Mucosa of descending colon (tissue), 3 donors: ENCODE measurements at regions not wholly inside any gene's neighbourhood (a gene's known extent, or its start where the extent isn't known, plus 50 kb on each side); places are given as distances from the start of the nearest gene placed in this dataset.

Experiments used
- ATAC-seq: fragments of 200-7000 bp; cut with Tn5 transposase; one replicate; pipeline ENCODE4 v1.9.1; 2020; ENCODE audit warnings: mild to moderate bottlenecking, moderate library complexity
- DNase-seq, 3 donors: peaks; one replicate each; pipeline ENCODE4 v3.0.0-alpha.2; 2020
- H3K36me3 ChIP-seq: fragments of 200-600 bp; one replicate; pipeline ENCODE4 v1.8.0; 2021; ENCODE audit warnings: low read depth, mild to moderate bottlenecking
- H3K4me1 ChIP-seq: fragments of 200-600 bp; one replicate; pipeline ENCODE4 v1.8.0; 2021; ENCODE audit warnings: low read depth, mild to moderate bottlenecking
- H3K4me3 ChIP-seq: fragments of 200-600 bp; one replicate; pipeline ENCODE4 v1.8.0; 2021; ENCODE audit warnings: mild to moderate bottlenecking
- H3K9me3 ChIP-seq: fragments of 200-600 bp; one replicate; pipeline ENCODE4 v1.8.0; 2021; ENCODE audit warnings: mild to moderate bottlenecking
- intact Hi-C, 2 donors: fragments of 100-400 bp; cut with DNase I in 1 of 2; cut with micrococcal nuclease in 1 of 2; formaldehyde crosslinking; loops; one replicate each; pipeline versions ENCODE4 v1.11.0 to v1.11.1; 2022; cut with DNase I, micrococcal nuclease
- TF ChIP-seq, protein P1 (sequence below): fragments of 200-600 bp; IDR thresholded peaks from one replicate; pipeline ENCODE4 v1.8.0; 2022; ENCODE audit warnings: antibody characterized with exemption, mild to moderate bottlenecking
- donor health status: DM: no; HTN: no; CAD: no; lungs with moderate emphysema.
- donor health status: DM: no; HTN: no; CAD: no.
- donor health status: DM: no; HTN: yes; CAD: no.

- Histone ChIP-seq H3K4me3 (no peak overlapping the region), H3K9me3 (peaks cover 11% of the 10 kb centered on the region), H3K36me3 (no peaks in the 10 kb centered on the region), H3K4me1 (no peaks in the 10 kb centered on the region)
- intact Hi-C loops = no loop called here
- no peak for DNase-seq
- ATAC-seq = no peak
- TF ChIP-seq, protein P1, sequence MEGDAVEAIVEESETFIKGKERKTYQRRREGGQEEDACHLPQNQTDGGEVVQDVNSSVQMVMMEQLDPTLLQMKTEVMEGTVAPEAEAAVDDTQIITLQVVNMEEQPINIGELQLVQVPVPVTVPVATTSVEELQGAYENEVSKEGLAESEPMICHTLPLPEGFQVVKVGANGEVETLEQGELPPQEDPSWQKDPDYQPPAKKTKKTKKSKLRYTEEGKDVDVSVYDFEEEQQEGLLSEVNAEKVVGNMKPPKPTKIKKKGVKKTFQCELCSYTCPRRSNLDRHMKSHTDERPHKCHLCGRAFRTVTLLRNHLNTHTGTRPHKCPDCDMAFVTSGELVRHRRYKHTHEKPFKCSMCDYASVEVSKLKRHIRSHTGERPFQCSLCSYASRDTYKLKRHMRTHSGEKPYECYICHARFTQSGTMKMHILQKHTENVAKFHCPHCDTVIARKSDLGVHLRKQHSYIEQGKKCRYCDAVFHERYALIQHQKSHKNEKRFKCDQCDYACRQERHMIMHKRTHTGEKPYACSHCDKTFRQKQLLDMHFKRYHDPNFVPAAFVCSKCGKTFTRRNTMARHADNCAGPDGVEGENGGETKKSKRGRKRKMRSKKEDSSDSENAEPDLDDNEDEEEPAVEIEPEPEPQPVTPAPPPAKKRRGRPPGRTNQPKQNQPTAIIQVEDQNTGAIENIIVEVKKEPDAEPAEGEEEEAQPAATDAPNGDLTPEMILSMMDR = no peak
These were observed 556.6 kb downstream of the TRHDE start for GRCh38 chr12:72828662-72829324.

DNA sequence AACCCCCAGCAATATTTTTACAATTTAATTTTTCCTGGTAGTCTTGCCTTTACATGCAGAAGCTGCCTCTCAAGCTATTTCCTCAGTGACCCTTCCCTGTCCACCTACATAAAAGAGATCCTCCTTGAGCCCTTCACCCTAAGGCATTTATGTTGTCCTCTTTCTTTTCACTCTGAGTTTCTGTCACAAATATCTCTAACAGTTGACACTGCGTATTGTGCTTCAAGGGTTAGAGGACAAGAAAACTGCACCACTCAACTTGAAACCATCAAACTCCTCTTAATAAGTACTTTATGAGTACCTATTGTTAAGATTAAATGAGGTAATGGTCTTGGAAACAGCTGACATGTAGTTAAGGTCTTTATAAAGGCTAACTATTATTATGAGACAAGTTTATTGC is 557.7 kb downstream of the TRHDE start:
- TF ChIP-seq, protein P1 = no peak
- ATAC-seq (no peak), DNase-seq (no peak)
- no peaks in the 10 kb centered on the region for H3K36me3 ChIP-seq
- no peak overlapping the region for H3K4me3 ChIP-seq
- peaks cover 8% of the 10 kb centered on the region for H3K9me3 ChIP-seq
- no peaks in the 10 kb centered on the region for H3K4me1 ChIP-seq
- intact Hi-C loops = no loop called here

GRCh38 chr12:72832024-72832423 is 559.9 kb downstream of the TRHDE start:
- no peak overlapping the region for H3K4me3 ChIP-seq
- TF ChIP-seq, protein P1 = no peak
- no peaks in the 10 kb centered on the region for H3K4me1 ChIP-seq
- no peaks in the 10 kb centered on the region for H3K36me3 ChIP-seq
- intact Hi-C loops = no loop called here
- no peak for ATAC-seq
- peak in 1 of 3 donors; percentile 21 for DNase-seq
- no peaks in the 10 kb centered on the region for H3K9me3 ChIP-seq

DNA sequence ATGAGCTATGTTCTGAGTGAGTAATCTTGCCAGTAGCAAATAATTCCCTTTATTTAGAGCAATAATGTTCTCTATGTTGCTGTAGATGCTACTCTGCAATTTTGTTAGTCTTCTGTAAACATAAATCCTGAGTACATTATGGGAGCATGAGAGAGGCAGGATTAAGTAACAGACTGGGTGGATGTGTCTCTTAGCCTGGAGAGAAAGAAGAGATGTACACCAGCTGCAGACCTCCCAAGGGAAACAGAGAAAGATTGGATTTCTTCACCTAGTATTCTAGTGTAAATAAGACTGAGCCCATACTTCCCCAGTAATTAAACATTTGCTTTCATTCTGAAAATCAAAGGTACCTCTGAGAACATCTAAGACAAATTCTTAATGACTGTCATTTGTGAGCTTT is 564.0 kb downstream of the TRHDE start:
- Histone ChIP-seq H3K4me3 (no peak overlapping the region), H3K9me3 (peaks cover 14% of the 10 kb centered on the region), H3K36me3 (no peaks in the 10 kb centered on the region), H3K4me1 (no peaks in the 10 kb centered on the region)
- ATAC-seq (no peak), DNase-seq (no peak)
- intact Hi-C loops = no loop called here
- TF ChIP-seq, protein P1 = no peak

GRCh38 chr12:72839696-72840095 is 567.5 kb downstream of the TRHDE start:
- Histone ChIP-seq H3K4me1 (no peaks in the 10 kb centered on the region), H3K4me3 (no peak overlapping the region), H3K36me3 (no peaks in the 10 kb centered on the region), H3K9me3 (peaks cover 14% of the 10 kb centered on the region)
- intact Hi-C loops = no loop called here
- ATAC-seq (no peak), DNase-seq (no peak)
- TF ChIP-seq, protein P1 = no peak

DNA sequence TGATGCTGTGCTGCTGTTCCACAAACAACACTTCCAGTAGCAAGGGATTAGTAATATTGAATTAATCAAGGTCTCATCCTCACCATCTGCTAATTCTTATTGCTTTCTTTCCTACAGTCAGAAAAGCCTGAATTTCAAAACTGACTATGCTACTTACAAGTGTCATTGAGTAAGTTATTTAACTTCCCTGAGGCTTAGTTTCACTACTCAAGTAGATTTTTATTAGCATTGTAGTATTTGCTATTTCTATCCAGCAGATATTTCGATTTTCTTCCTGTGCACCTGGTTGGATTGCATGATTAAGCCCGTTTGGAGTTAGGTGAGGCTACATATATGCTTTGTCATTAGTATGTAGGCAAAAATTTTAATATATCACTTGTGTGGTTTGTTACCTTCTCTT is 591.5 kb downstream of the TRHDE start:
- Histone ChIP-seq H3K36me3 (no peaks in the 10 kb centered on the region), H3K4me1 (no peaks in the 10 kb centered on the region), H3K9me3 (peaks cover 33% of the 10 kb centered on the region), H3K4me3 (no peak overlapping the region)
- intact Hi-C loops = no loop called here
- DNase-seq (no peak), ATAC-seq (no peak)
- TF ChIP-seq, protein P1 = no peak
